UCSD-AML1 (cell line): ENCODE measurements at regions not wholly inside any gene's neighbourhood (a gene's known extent, or its start where the extent isn't known, plus 50 kb on each side); places are given as distances from the start of the nearest gene placed in this dataset.

Experiments
- DNase-seq: peaks from one replicate; lab custom pipeline; 2025; ENCODE audit not compliant: unreplicated experiment; lab: John Stamatoyannopoulos, UW

DNA sequence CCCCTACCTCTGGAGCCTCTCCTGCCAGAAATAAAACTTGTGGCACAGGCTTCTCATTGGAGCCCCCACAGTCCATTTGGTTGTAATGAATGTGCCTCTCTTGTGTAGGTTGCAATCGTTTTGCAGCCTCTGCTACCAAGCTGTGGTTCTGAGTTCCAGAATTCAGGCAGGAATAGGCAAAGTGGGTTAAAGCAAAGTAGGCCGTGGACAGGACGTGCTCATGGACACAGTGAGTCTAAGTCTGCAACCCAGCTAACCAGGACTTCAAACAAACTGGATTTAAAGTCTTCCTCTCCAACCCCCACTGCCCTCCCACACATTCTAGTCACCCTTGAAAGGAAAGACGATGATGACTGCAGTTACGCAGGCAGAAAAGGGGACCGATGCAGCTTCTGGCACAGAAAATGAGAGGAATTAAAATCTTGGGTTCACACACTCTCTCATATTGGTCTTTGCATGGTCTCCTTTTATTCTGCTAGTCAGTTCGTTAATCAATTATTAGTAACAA lies 260.0 kb downstream of the PIK3R1 start:
- no peak for DNase-seq

DNA sequence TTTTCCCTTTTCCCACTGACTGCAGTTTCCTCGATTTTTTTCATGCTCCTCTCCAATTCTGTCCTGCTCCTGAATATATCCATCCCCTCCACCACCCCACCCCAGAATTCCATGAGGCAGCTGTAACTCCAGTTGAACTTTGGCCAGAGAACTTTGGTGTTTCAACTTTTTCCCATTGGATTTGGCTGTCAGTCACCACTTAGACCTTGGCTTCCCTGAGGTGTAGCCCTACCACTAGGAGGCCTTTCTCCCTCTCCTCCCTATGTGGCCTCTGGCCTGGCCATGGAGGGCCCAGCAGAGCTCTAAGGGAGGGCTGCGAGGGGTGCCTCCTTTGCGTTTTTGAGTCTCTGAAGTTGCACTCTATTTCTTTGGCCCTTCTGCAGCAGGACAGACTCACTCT lies 261.3 kb downstream of the PIK3R1 start:
- no peak for DNase-seq

DNA sequence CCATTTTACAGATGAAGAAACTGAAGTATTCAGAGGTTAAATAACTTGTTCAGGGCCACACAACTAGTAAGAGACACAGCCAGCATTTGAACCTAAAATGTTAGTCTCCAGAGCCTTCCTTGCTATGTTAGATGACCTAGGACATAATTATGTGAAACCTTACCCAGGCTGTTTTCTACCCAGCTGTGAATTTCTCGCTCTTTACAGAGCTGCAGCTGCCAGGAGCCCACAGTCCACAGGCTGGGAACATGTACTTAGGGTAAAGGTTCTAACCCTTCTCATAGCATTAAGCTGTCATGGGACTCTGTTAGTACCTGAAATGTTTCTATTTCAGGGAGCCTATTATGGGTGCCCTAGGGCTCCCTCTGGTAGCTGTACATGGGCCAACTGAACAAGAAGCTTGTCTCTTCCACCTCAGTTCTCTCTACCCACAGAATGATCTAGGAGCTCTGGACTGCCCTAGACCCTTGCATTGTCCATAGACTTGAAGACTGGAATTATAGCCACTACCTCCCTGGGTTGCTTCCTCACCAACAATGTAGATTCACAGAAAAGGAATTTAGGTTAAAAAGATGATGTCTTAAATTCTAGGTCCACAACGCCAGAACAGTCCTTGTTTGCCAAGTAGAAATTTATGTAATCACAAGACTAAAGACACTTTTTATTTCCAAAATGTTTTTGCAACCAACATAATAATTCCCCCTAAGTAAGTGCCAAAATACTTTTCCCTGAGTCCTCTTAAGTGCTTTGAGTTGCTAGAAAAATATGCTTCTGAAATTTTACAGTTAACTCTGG lies 262.9 kb downstream of the PIK3R1 start:
- no peak for DNase-seq

DNA sequence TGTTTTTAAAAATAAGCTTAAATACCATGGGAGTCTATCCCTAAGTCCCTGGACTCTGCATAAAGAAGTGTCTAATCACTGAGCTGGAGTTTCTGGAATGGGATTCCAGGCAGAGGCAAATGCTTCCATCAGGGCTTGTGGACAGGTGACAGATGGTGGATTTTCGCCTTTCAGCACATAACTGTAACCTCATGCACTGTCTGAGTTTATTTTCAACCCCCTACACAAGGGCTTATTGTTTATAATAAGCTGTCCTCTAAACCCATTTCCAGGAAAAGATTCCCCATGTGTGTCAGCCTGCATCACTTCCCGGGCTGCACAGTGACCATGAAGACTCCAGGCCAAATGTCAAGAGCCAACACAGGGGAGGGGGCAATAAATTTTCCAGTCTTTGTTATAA lies 264.0 kb downstream of the PIK3R1 start:
- DNase-seq = no peak

DNA sequence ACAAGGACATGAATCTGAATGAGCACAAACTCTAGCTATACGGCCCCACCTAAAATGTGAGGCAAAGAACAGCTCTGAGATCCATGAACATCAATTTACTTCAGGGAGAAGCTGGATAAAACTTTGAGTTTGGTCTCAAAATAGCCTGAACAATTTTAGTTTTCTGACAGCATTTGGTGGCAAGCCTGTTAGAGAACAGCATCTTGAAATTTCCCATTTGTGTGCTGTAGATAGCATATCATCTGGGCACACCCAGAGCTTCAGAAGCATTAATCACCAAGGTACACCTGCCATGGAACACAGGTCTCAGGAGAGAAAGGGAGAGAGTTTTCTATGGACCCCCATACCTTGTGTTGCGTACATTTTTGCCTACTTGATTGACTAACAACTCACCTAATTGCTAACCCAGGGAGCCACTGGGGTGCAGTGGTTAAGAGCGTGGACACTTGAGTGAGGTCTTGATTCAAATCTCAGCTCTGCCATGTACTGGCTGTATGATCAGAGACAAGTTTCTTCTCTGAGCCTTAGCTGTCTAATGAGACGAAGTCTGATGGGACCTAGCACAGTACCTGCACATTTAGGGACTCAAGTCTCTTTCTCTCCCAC lies 264.9 kb downstream of the PIK3R1 start:
- no peak for DNase-seq

DNA sequence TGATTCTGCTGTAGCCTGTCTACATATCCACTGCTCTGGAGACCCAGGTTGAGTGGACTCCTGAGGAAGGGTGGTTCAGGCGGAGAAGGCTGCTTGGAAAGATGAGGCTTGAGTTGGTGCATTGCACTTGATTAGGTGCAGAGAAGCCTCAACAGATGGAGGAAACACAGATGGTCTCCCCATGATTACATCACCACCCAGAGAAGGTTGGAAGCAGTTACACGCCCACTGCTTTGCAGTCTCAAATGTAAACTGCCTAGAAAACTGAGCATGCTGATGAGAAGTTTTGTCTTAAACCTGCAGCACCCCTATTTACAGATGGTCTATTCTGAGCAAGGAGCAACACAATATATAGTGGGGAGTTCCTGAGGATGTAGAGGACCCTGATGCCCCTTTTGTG lies 266.6 kb downstream of the PIK3R1 start:
- no peak for DNase-seq

DNA sequence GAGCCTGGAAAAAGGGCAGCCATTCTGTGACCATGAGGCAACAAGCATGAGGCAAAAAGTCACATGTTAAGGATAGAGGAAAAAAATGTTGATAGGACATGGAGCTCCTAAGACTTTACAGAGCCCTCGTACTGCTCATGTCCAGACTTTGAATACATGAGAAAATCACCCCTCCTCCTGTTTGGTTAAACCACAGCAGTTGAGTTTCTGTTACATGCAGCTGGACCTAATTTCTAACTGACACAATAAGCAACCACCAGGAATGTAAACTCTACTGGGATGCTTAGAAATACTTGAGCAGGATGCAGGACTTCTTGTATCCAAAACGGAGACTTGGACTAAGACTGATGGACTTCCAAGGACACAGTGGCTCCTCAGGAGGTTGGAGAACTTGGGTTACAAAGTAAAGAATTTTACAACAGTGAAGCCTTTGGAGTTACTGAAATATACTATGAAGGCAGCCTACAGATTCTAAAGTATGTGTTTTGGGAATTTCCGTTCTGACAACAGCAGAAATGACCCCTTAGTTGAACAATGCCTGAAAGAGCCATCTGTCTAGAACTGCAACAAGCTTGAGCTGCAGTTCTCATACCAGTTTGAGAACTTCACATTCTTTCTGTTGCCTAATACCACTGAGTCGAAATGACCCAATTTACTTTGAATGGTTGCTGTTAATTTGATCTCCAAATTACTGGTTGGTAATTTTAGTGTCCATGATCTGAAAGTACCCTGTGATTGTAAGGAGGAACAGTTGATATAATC lies 268.9 kb downstream of the PIK3R1 start:
- no peak for DNase-seq

DNA sequence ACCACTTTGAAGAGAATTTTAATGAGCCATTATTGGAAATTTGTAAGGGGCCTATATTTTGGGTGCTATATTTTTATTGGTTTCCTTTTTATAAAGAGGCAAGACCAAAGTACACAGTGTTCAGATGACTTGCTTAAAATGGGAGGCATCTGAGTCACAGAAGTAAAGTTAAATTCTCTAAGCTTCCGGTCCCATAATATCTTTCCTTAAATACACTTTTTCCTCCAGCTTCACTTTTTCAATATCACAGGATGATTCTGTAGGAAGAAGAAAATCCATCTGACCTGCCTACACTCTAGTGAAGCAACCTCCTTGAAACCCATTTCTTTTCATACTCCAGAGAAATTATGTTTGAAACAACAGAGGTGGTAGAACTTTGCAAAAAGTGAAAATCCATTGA lies 274.0 kb downstream of the PIK3R1 start:
- no peak for DNase-seq

DNA sequence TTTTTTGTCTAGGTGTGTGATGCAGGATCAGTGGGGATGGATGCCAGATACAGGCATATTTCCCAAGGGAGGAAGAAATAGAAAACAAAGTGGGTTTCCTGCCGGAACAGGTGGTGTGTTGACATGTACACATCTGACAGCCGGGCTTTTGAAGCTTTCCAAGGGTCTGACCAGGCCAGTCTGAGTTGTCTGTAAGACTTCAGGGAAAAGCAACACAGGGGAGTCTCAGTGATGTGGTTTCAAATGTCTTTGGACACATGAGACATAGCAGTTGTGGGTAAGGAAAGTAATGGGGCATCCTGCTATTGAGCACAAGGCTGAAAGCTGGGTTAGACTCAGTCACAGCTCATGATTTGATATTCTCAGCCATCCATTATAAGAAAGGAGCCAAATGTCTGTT lies 274.9 kb downstream of the PIK3R1 start:
- DNase-seq = no peak

DNA sequence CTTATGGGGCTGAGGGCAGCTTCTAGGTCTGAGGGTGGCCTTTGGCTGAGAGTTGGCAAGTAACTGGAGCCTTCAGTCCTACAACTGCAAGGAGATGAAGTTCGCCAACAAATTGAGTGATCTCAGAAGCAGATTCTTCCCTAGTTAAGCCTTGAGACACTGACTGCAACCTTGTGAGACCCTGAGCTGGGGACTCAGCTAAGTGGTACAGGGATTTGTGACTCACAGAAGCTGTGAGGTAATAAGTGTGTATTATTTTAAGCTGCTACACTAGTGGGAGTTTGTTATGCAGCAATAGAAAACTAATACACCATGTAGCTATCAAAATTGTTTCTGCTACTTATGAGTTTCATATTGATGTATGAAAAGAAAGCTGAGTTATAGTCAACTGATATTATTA lies 279.2 kb downstream of the PIK3R1 start:
- no peak for DNase-seq

DNA sequence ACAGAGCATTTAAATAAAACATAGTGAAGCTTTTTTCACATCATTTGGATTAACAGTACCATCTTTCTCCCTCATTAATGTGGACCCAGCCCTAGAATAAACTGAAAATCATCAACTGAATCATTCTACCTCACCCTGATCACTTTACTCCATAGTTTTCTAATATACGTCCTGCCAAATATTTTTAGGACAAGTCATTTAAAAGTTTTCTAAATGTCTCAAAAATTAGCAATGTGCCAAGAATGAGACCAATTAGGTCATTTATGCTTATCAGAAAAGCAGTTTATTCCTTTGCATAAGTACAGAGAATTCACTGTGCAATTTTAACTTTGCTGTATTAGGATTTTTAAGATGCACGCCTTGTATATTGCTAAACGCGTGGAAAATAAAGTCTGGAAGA lies 284.4 kb downstream of the PIK3R1 start:
- no peak for DNase-seq

DNA sequence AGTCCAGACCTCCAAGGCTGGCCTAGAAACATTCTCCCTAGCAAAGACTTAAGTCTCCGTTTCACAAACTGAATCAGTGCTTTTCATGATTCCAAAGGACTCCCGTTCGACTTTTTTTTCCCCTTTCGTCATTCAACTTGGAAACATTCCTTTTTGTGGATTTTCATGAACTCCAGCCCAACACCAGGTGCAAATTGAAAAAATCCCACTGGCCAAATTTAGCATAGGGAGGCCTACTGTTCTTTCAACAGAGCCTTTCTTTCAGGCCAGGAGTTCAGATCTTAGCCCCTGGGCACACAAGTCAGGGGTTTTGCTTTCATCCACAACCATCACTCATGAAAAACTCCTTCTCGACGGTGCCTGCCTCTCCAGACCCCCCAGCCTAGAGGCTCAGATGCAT lies 285.3 kb downstream of the PIK3R1 start:
- no peak for DNase-seq

DNA sequence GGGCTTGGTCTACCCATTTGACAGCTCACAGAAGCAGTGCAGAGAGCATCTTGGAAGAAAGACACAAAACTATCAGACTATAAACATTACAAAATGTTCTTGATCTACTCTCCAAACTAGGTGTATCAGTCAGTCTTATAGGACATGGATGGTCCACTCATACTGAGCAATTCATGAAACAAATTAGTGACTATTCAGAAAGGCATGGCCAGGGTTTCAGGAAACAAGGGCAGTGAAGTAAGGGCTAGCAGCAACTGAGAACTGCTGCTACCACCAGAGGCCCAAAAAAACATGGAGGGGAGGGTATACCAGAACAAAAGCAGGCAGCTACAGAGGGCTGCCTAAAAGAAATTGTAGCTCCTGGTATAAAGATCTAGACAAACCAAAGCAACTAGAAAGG lies 287.0 kb downstream of the PIK3R1 start:
- no peak for DNase-seq

DNA sequence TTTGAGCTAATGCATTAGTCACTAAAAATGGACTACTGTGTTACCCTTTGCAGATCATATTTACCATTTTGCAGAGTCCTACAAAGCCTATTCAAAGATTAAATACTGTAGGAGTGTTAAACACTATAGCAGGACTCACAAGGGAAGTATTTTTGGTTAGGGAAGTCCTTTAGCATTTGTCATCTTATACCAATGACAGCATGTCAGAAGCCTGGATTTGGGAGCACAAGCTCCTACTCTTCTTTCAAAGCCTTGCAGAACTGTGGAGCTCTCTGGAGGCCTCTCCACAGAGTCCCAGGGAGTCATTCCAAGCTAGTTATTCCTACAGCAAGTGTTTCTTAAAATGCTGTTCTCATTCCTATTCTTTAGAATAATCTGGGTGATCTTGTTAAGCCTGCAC lies 288.8 kb downstream of the PIK3R1 start:
- no peak for DNase-seq

DNA sequence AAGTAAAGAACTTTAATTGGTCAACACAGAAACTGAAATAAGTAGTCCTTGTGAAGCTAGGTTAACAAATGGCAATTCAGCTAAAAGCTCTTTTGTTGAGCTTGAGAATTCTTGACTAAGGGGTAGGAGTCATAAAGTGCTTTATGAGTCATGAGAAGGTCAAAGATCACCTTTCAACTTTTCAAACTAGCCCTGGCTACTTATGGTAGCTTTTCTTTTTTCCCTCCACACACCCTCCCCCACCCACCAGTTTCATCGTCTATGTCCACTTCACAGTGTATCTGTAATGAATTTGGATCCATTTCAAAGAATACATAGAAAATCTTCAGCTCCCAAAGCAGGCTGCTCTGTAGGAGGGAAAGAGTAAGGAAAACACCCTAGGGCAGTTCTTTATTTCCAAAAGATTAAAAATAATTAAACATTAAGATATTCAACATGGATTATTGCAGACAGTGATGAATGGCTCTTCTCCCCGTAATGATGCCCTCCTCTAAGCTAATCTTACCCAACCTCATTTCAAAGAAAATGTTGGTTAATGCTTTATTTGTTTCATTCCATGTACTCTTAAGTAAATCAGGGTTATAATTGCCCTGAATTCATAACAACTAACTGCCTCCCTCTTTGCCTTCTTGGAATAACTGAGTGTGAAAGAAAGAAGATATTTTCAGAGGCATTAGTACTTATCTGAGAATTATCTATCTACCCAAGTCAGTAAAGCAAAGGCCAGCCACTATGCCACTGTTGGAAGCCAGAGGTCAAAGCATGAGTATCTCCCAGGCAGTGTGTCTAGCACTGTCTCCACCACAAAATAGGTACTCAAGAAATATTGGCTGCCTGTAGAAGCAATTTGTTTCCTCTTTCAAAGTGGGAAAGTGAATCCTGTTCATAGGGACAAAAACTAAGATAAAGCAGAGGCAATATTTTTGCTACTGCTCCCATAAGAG lies 290.6 kb downstream of the PIK3R1 start:
- DNase-seq = no peak

DNA sequence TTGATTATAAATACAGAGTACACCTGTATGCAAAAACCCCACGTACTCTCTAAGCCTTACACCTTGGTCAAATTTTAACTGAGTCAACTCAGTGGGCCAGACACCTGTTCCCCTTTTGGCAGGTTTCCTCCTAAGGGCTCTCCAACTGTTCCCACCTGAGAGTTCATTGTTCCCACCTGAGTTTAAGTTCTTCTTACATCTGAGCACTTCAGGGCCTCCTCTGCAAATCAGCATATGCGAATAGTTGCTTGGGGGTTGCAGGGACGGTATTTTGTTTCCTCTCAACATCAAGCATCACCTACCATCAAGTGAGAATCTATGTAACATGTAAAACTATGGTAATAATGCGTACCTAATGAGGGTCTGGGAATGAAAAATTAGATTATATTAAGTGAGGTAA lies 300.0 kb downstream of the PIK3R1 start:
- DNase-seq = no peak

DNA sequence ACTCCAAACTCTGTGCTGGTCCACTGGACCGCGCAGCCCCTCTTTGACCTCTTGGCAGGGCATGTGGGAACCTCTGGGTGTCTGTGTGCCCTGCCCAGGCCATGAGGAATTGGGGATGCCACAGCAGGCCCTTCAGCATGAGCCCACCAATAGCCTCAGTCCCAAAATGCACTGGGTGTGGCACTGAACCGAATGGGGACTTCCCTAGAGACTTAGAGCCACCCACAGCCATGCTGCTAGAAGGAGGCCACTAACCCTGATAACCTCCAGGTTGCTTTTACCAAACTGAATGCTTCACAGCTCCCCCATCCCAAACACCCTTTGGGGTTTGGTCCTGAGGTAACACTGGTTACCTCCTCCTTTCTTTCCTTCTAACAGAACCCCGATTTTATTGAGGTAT lies 302.7 kb downstream of the PIK3R1 start:
- DNase-seq = no peak

DNA sequence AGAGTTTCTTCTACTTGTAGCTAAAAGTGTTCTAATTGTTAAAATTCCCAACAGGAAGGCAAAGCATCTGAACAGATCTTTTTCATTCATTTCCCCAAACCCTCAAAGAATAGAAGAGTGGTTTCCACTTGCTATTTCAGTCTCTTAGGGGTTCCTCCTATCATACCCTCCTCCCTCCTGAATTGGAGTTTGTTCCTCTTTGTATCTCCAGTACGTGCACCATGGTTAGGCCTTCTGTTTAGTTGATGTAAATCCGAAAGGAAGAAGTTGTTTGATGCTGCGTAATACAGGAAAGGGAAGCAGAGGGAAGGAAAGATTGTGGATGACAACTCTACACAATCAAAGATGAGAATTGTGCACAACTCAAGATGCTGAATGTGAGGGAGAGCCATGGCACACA lies 303.6 kb downstream of the PIK3R1 start:
- DNase-seq = no peak

DNA sequence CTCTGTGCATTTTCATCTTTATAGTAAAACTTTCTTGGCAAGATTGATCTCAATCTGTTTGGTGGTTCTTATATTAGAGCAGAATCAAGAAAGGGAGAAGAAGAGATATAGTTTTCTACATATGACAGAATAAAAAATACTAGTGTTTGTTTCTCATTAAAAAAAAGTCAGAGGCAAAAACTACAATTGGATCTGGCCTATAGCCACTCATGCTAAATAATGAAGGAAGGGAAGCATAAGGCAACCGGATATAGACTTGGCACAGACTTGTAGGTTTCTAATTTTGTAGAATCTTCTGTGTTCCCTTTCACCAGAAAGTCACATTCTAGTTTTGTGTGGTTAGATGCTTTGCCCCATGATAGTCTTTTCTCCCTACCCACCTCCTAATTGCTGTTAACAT lies 306.2 kb downstream of the PIK3R1 start:
- no peak for DNase-seq

DNA sequence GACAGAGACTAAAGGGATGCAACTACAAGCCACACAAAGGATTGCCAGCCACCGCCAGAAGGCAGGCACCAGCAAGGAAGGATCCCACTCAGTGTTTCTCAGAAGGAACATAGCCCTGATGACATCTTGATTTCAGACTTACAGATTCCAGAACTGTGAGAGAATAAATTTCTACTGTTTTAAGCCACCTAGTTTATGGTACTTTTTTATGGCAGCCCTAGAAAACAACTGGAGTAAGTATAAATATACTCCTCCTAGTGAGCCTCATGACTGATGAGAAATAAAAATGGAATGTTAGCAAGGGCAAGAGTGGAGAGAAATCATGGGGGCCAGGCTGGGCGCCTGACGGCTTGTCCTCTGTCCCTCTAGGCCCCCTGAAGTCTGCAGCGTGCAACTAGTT lies 307.3 kb downstream of the PIK3R1 start:
- no peak for DNase-seq

DNA sequence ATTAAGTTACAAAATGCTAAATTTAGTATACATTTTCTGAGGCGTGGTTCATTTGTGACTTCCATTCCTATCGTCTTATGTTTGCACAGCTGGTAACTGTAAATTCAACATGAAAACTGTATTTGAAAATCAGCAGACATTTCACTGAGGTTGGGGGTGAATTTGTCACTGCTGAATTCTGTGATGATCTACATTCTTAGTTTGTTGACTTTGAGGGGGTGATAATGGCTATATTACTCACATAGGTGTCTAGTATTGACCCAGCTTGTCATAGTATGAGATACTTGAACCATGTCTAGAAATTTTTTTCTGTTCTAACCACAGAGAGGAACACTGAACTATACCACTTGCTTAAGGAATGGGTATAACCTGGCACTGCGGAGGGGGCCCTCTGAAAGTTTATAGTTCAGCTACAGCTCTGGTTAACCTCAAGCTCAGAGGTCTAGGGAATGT lies 313.3 kb downstream of the PIK3R1 start:
- DNase-seq = no peak
